HuH-7 (cell line): ENCODE measurements at regions not wholly inside any gene's neighbourhood (a gene's known extent, or its start where the extent isn't known, plus 50 kb on each side); places are given as distances from the start of the nearest gene placed in this dataset.

Source experiments
- DNase-seq: peaks from one replicate; pipeline ENCODE4 v3.0.0; 2011; ENCODE audit warnings: low spot score

DNA sequence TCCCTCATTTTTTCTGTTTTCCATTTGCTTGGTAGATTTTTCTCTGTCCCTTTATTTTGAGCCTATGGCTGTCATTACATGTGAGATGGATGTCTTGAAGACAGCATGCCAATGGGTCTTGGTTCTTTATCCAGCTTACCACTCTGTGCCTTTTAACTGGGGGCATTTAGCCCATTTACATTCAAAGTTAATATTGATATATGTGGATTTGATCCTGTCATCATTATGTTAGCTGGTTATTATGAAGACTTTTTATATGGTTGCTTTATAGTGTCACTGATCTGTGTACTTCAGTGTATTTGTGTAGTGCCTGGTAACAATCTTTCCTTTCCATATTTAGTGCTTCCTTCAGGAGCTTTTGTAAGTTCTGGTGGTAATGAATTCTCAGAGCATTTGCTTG lies 89.3 kb upstream of the UNC5B start:
- DNase-seq = no peak

GRCh38 chr10:71124921-71125748 lies 87.2 kb upstream of the UNC5B start:
- DNase-seq = no peak

DNA sequence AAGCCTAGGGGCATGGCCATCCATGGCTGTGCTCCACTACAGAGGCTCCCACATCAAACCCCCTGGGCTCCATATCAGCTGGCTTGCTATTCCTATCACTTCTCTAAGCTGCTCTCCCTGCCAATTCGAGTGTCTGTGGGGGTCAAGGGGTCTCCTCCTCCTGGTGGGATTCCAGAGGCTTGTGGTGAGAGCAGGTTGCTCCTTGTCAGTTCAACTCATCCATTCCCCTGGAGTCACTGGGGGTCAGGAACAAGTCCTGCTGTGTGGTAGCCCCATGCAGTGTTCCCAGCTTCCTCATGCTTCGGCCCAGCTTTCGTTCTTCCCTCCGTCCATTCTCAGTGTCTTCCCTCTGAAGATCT lies 86.6 kb upstream of the UNC5B start:
- no peak for DNase-seq

GRCh38 chr10:71126432-71126831 lies 85.9 kb upstream of the UNC5B start:
- DNase-seq = no peak

DNA sequence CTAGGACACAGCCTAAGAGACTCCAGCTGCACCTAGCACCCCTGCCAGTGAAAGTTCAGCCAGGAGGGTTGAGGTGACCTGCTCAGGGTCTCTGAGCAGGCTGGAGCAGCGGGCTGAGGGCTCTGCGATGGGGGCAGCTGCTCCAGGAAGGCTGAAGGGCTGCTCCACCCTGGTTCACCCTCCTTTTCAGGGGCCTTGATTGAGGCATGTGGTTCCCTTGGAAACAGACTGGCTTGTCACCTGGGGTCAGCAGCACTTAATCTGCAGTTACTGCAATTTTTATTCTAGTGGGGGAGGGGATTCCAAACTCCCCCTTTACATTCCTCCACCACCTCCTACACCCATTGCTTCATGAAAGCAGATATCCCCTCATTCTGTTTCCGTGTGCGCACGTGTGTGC lies 85.3 kb upstream of the UNC5B start:
- no peak for DNase-seq

DNA sequence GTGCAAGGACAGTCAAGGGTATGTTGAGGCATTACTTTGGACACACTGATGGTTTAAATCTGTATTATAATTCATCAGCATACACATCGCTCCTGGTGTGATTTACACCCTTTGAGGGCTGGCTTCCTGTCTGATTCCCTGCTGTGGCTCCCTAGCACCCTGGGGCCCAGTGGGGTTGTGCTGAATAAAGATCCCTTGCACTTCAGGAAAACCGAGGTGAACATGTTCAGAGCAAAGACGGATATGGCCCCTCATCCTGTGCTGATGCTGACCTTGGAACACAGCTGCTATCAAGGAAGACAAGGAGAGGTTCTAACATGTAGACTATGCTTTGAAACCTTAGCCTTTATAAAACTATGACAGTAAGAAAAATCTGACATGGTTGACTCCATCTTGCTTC lies 84.6 kb upstream of the UNC5B start:
- no peak for DNase-seq

DNA sequence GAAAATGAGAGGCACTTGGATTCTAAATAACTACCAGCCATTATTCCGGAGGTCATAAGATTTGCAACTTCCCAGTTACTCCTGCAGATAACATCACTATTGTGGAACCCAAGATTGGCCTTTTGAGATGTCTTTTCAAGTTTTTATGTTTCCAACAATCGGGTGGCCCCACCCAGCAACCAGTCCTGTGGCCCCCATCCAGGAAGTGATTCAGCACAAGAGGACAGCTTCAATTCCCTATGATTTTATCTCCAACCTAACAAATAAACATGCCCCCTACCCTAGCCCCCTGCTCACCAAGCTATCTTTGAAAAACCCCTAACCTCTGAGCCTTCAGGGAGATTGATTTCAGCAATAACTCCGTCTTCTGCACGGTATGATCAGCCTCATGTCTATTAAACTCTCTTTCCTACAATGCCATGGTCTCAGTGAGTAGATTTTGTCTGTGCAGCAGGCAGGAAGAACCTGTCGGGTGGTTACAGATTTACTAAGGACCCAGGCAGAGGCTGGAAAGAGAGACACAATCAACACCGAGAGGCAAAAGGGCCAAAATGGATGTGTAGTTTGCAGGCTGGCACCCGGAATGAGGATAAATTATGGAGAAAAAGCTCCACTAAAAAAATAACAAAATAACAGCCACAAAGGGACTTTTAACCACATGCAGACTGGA lies 83.9 kb upstream of the UNC5B start:
- no peak for DNase-seq

GRCh38 chr10:71131096-71131495 lies 81.3 kb upstream of the UNC5B start:
- DNase-seq = no peak

DNA sequence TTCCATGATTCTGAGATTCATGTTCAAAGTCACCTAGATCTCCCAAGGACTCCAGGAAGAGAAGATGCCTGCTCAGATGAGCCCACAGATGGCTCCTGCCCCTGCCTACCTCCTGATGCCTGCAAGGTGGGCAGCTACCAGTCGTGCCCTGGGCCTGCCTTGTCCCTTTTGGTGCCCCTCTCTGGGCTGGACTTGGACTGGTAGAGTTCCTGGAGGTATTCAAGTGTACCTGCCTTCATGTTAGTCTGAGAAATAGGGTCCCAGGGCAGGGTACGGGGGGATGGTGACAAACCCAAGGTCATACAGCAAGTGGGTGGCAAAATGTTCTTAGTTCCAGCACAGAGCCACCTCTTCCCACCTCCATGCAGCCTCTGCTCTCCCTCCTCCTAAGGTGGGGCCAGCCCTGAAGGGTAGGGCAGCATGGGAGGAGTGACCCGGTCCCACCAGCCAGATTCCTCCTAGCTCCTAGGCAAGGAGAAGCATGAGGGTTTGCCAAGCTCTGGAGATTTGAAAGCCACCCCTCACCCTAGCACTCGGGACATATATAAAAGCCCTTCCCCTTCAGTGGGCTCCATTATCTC lies 80.8 kb upstream of the UNC5B start:
- no peak for DNase-seq

- no peak for DNase-seq
These were observed 80.0 kb upstream of the UNC5B start for GRCh38 chr10:71132321-71132810.

GRCh38 chr10:71133710-71134686 lies 78.4 kb upstream of the UNC5B start:
- DNase-seq = no peak

- no peak for DNase-seq
These were observed 77.6 kb upstream of the UNC5B start for GRCh38 chr10:71134732-71135211.

DNA sequence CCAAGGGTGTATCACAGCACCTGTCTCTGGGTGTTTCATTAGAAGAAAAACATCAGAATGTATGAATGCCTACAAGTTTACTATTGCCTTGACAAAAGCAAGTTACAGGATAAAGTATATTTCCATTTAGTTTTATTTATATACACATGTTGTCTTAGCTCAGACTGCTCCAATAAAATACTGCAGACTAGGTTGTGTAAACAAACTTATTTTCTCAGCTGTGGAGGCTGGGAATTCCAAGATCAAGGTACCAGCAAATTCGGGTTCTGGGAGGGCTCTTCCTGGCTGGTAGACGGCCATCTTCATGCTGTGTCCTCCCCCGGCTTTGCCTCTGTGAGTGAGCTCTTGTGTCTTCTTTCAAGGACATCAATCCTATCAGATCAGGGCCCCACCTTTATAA lies 77.1 kb upstream of the UNC5B start:
- no peak for DNase-seq

GRCh38 chr10:71136036-71136721 lies 76.2 kb upstream of the UNC5B start:
- no peak for DNase-seq

DNA sequence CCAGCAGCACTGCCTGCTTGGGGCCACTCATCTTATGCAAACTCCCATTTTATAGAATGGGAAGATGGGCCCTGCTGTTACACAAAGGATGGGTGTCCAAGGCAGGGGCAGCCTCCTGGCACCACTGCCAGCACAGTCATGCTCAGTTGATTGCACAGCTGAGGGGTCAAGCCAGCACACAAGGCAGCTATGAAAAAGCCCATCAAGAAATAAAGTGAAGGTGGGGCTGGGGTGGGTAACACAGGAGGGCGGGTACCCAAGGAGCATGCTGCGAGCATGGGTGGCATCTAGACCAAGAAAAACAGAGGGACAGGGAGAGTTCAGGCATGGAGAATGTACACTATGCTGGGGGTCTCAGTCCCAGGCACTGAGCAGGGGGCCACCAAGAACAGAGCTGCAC lies 74.7 kb upstream of the UNC5B start:
- DNase-seq = no peak

- DNase-seq = no peak
These were observed 74.1 kb upstream of the UNC5B start for GRCh38 chr10:71138166-71138830.

DNA sequence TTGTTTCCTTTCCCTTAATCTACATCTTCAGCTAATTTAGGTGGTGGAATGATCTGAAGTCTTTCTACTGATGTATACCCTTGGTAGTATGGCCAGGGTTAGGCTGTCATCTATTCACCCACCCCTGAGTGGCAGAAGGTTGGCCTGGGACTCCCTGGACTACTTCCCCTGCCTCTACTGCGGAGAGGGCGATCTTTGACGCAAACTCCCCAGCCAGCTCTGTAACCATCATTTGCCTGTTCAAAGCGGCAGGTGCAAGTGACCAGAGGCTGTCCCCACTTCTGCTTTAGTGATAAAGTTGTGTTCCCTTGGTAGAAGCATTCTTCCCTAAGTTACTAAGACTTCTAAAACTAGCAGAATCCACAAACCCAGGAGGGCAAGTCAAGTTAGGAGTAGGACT lies 70.8 kb upstream of the UNC5B start:
- DNase-seq = no peak

DNA sequence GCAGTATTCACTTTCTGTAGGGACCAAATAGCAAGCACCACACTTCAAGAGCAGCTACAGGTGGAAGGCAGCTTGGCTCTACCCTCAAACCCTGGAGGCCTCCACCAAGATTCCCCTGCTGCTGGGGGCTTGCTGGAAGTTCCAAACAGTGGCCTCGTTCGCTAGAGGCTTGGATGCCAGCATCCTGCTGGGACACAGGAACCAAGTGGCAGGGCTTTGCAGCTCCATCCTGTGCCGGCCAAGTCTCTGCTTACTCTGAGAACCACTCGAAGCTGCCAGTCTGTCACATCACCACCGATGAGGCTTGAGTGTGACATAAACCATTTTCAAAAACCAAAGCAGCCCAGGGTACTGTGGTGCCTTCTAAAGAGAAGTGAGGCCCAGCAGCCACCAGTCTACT lies 69.2 kb upstream of the UNC5B start:
- no peak for DNase-seq

GRCh38 chr10:71143610-71144009 lies 68.8 kb upstream of the UNC5B start:
- no peak for DNase-seq

- DNase-seq = no peak
These were observed 67.5 kb upstream of the UNC5B start for GRCh38 chr10:71144824-71145223.
